Neural progenitor cell (in vitro differentiated cells): ENCODE measurements at regions not wholly inside any gene's neighbourhood (a gene's known extent, or its start where the extent isn't known, plus 50 kb on each side); places are given as distances from the start of the nearest gene placed in this dataset.

Source experiments
- DNase-seq: peaks from one replicate; pipeline ENCODE4 v3.0.0-alpha.2; 2016; ENCODE audit warnings: low spot score
- H2AFZ ChIP-seq: fragments of 200-600 bp; sonication (generic); replicated peaks from 2 replicates; pipeline ENCODE4 v1.6.1; 2016; ENCODE audit warnings: antibody characterized with exemption
- H3F3A ChIP-seq: fragments of 200-600 bp; sonication (generic); 2 replicates; pipeline ENCODE4 v1.6.1; 2016; ENCODE audit warnings: antibody characterized with exemption, low read depth
- H3K27ac ChIP-seq: fragments of 200-600 bp; sonication (generic); 2 replicates; pipeline ENCODE4 v1.5.1; 2016; ENCODE audit warnings: mild to moderate bottlenecking
- H3K27me3 ChIP-seq: fragments of 200-600 bp; sonication (generic); 2 replicates; pipeline ENCODE4 v1.6.1; 2016; ENCODE audit warnings: mild to moderate bottlenecking, moderate library complexity
- H3K36me3 ChIP-seq: fragments of 200-600 bp; sonication (generic); 2 replicates; pipeline ENCODE4 v1.5.1; 2016
- H3K4me1 ChIP-seq: fragments of 200-600 bp; sonication (generic); 2 replicates; pipeline ENCODE4 v1.6.1; 2016; ENCODE audit warnings: mixed run types
- H3K4me2 ChIP-seq: fragments of 200-600 bp; sonication (generic); 2 replicates; pipeline ENCODE4 v1.6.1; 2016
- H3K4me3 ChIP-seq: fragments of 200-600 bp; sonication (generic); 2 replicates; pipeline ENCODE4 v1.5.1; 2016
- H3K79me2 ChIP-seq: fragments of 200-600 bp; sonication (generic); 2 replicates; pipeline ENCODE4 v1.6.1; 2016; ENCODE audit warnings: low read depth
- H3K9ac ChIP-seq: fragments of 200-600 bp; sonication (generic); 2 replicates; pipeline ENCODE4 v1.6.1; 2016
- H3K9me3 ChIP-seq: fragments of 200-600 bp; sonication (generic); 2 replicates; pipeline ENCODE4 v1.5.1; 2016; ENCODE audit warnings: low read depth
- H4K20me1 ChIP-seq: fragments of 200-600 bp; sonication (generic); 2 replicates; pipeline ENCODE4 v1.6.1; 2016; ENCODE audit warnings: low read depth
- H3K27ac Mint-ChIP-seq: 3 replicates; pipeline ENCODE4 v1.8.0; 2021; ENCODE audit warnings: mixed read lengths
- H3K27me3 Mint-ChIP-seq: 2 replicates; pipeline ENCODE4 v1.8.0; 2022; ENCODE audit warnings: low read depth, mild to moderate bottlenecking, inconsistent platforms, moderate library complexity, mixed read lengths; ENCODE audit not compliant: insufficient read depth
- H3K36me3 Mint-ChIP-seq: 3 replicates; pipeline ENCODE4 v1.8.0; 2021; ENCODE audit warnings: mixed read lengths
- H3K4me1 Mint-ChIP-seq: 3 replicates; pipeline ENCODE4 v1.8.0; 2021; ENCODE audit warnings: mixed read lengths
- H3K4me3 Mint-ChIP-seq: 3 replicates; pipeline ENCODE4 v1.8.0; 2021; ENCODE audit warnings: mild to moderate bottlenecking, moderate library complexity, mixed read lengths
- H3K9me3 Mint-ChIP-seq: 3 replicates; pipeline ENCODE4 v1.8.0; 2020; ENCODE audit warnings: mixed read lengths
- EZH2 ChIP-seq: fragments of 200-600 bp; sonication (generic); IDR thresholded peaks from 2 replicates; pipeline ENCODE4 v1.6.1; 2017; ENCODE audit warnings: antibody characterized with exemption, mild to moderate bottlenecking, moderate library complexity
- EZH2phosphoT487 ChIP-seq: fragments of 200-600 bp; sonication (generic); IDR thresholded peaks from 2 replicates; pipeline ENCODE4 v1.6.1; 2017; ENCODE audit warnings: antibody characterized with exemption
- TF ChIP-seq, protein P1 (sequence below): fragments of 200-600 bp; sonication (generic); IDR thresholded peaks from 2 replicates; pipeline ENCODE4 v1.5.1; 2017; ENCODE audit warnings: antibody characterized with exemption, mild to moderate bottlenecking

DNA sequence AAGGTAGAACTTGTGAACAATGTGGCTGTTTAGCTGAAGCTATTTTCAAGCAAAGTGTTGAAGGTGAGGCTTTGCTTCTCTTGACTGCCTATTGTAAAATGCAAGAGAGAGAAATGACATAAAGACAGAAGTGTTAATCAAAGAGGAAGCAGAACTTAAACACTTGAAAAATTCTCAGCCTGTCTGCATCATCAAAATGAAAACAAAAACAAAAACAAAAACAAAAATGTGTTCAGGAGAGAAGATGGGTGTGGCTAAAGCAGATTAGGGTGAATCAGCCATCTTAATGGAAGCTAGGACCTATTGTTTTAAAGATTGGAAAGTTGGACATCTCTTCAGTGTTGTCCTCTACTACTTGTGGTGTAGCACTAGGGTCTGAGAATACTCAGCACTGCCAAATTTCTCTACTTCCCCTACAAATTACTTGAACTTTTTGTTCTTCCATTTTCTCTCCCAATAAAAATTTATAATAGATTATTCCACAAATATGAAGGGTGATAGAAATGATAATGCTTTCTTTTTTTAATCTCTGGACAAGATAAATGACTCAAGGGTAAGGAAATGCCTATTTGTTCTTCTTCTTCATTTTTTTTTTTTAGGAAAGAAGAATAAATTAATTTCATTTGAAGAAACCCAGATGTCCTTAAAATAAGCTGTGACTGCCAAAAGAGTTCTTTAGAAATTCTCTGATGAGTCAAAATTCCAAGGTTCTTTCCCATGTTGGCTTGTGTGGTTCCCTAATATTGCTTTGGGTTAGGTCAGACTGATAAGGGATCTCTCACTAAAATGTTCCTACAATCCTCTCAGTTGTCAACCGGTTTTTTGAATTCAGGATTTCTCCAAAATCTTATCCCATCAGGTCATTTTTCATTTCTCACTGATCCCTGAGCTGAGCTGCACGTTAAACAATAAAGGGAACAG lies 571.2 kb upstream of the ZEB2 start:
- H3K4me1 ChIP-seq, result no peaks in the 10 kb centered on the region
- no peaks in the 10 kb centered on the region for H3K36me3 ChIP-seq
- no peak overlapping the region for H3K4me3 ChIP-seq
- H3F3A ChIP-seq, result no peaks in the 10 kb centered on the region
- H3K4me1 Mint-ChIP-seq, result no peaks in the 10 kb centered on the region
- H3K27ac ChIP-seq, result no peak overlapping the region
- DNase-seq, result no peak
- no peaks in the 10 kb centered on the region for H3K36me3 Mint-ChIP-seq
- H3K9me3 ChIP-seq, result no peaks in the 10 kb centered on the region
- H3K9ac ChIP-seq, result no peak overlapping the region
- no peaks in the 10 kb centered on the region for H3K79me2 ChIP-seq
- TF ChIP-seq, protein P1, sequence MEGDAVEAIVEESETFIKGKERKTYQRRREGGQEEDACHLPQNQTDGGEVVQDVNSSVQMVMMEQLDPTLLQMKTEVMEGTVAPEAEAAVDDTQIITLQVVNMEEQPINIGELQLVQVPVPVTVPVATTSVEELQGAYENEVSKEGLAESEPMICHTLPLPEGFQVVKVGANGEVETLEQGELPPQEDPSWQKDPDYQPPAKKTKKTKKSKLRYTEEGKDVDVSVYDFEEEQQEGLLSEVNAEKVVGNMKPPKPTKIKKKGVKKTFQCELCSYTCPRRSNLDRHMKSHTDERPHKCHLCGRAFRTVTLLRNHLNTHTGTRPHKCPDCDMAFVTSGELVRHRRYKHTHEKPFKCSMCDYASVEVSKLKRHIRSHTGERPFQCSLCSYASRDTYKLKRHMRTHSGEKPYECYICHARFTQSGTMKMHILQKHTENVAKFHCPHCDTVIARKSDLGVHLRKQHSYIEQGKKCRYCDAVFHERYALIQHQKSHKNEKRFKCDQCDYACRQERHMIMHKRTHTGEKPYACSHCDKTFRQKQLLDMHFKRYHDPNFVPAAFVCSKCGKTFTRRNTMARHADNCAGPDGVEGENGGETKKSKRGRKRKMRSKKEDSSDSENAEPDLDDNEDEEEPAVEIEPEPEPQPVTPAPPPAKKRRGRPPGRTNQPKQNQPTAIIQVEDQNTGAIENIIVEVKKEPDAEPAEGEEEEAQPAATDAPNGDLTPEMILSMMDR, result no peak
- H3K27me3 Mint-ChIP-seq, result no peaks in the 10 kb centered on the region
- no peak overlapping the region for H3K27ac Mint-ChIP-seq
- H4K20me1 ChIP-seq, result no peaks in the 10 kb centered on the region
- H2AFZ ChIP-seq, result no peak overlapping the region
- H3K4me2 ChIP-seq, result no peak overlapping the region
- no peaks in the 10 kb centered on the region for H3K27me3 ChIP-seq
- no peak overlapping the region for H3K4me3 Mint-ChIP-seq
- H3K9me3 Mint-ChIP-seq, result peaks cover 3% of the 10 kb centered on the region

DNA sequence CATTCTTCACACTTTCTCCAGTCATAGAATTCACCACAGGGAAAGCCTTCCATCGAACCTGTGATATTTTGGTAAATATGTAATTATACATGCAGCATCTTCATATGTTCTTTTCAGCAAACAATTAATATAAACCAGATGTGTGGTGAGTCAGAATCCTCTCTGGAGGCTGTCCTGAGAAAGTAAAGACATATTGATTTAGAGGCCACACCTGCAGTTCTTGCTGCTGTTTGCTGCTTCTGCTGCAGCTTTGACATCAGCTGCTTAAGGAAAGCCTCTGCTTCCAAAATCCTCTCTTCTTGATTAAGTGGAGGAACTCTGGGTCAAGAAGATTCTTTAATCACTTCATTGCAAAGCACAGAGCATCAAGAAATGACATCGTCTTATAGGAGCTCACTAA lies 568.8 kb upstream of the ZEB2 start:
- H3K36me3 ChIP-seq, result no peaks in the 10 kb centered on the region
- H3K9me3 Mint-ChIP-seq, result peaks cover 3% of the 10 kb centered on the region
- H3K9ac ChIP-seq, result no peak overlapping the region
- no peak overlapping the region for H2AFZ ChIP-seq
- H4K20me1 ChIP-seq, result no peaks in the 10 kb centered on the region
- no peaks in the 10 kb centered on the region for H3K27me3 ChIP-seq
- no peaks in the 10 kb centered on the region for H3K4me1 ChIP-seq
- no peaks in the 10 kb centered on the region for H3F3A ChIP-seq
- no peak for DNase-seq
- no peak overlapping the region for H3K27ac Mint-ChIP-seq
- no peaks in the 10 kb centered on the region for H3K9me3 ChIP-seq
- H3K27me3 Mint-ChIP-seq, result no peaks in the 10 kb centered on the region
- H3K4me1 Mint-ChIP-seq, result no peaks in the 10 kb centered on the region
- H3K4me3 ChIP-seq, result no peak overlapping the region
- H3K4me3 Mint-ChIP-seq, result no peak overlapping the region
- TF ChIP-seq EZH2 (no peak), EZH2phosphoT487 (no peak)
- TF ChIP-seq, protein P1, result no peak
- H3K27ac ChIP-seq, result no peak overlapping the region
- H3K36me3 Mint-ChIP-seq, result no peaks in the 10 kb centered on the region
- no peaks in the 10 kb centered on the region for H3K79me2 ChIP-seq
- H3K4me2 ChIP-seq, result no peak overlapping the region

DNA sequence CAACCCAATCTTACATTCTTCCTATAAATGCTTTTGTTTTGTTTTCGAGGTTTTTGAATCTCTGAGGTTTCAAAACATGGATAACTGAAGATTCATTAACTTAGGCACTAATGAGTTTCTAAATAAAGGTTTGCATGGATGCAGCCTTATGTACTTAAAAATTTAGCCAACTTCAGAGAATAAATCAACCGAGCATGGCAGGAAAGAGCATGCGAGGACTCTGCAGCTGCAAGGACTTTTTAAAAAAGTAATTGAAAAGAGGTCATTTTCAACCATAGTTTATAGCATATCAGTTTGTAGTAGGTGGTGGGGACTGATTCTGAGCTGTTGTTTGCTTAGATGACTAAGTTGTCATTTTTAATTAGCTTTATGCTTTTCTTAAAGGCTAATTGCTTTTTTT lies 567.0 kb upstream of the ZEB2 start:
- Histone ChIP-seq H4K20me1 (no peaks in the 10 kb centered on the region), H3K4me2 (no peak overlapping the region), H3F3A (no peaks in the 10 kb centered on the region), H3K27ac (no peak overlapping the region), H3K27me3 (no peaks in the 10 kb centered on the region), H3K36me3 (no peaks in the 10 kb centered on the region), H3K9ac (no peak overlapping the region), H3K4me3 (no peak overlapping the region), H3K9me3 (no peaks in the 10 kb centered on the region), H2AFZ (no peak overlapping the region), H3K79me2 (no peaks in the 10 kb centered on the region), H3K4me1 (no peaks in the 10 kb centered on the region)
- TF ChIP-seq, protein P1, result no peak
- TF ChIP-seq EZH2, result no peak
- TF ChIP-seq EZH2phosphoT487, result no peak
- H3K9me3 Mint-ChIP-seq, result no peaks in the 10 kb centered on the region
- no peak overlapping the region for H3K4me3 Mint-ChIP-seq
- no peaks in the 10 kb centered on the region for H3K4me1 Mint-ChIP-seq
- no peaks in the 10 kb centered on the region for H3K36me3 Mint-ChIP-seq
- H3K27ac Mint-ChIP-seq, result no peak overlapping the region
- H3K27me3 Mint-ChIP-seq, result no peaks in the 10 kb centered on the region
- no peak for DNase-seq
